GM10266 (cell line): ENCODE measurements at regions not wholly inside any gene's neighbourhood (a gene's known extent, or its start where the extent isn't known, plus 50 kb on each side); places are given as distances from the start of the nearest gene placed in this dataset.

Source experiments
- DNase-seq: peaks from one replicate; pipeline ENCODE4 v3.0.0; 2012; ENCODE audit errors: extremely low spot score
- TF ChIP-seq, protein P1 (sequence below): IDR thresholded peaks from 2 replicates; pipeline ENCODE4 v1.5.1; 2012; ENCODE audit warnings: mild to moderate bottlenecking, low read depth; ENCODE audit not compliant: control insufficient read depth, insufficient read depth; ENCODE audit errors: missing control alignments

DNA sequence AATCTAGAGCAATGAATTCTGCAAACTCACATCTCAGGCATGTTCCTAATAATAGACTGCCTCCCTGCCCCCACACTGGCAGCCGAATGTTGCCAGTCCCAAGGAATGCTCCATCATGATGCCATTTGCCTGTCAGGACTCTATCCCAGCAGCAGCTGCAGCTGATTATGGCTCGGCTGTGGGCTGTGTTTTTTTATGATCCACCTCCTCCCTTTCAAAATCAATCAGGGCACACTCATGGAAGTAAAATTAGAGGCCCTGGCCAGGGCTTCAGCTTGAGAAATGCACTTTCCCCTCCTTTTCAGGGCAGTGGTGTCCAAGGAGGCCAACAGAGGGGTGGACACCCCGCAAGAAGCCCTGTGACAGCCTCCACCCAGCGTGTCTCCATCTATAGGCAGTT is 176.7 kb upstream of the S1PR3 start:
- no peak for DNase-seq
- TF ChIP-seq, protein P1, sequence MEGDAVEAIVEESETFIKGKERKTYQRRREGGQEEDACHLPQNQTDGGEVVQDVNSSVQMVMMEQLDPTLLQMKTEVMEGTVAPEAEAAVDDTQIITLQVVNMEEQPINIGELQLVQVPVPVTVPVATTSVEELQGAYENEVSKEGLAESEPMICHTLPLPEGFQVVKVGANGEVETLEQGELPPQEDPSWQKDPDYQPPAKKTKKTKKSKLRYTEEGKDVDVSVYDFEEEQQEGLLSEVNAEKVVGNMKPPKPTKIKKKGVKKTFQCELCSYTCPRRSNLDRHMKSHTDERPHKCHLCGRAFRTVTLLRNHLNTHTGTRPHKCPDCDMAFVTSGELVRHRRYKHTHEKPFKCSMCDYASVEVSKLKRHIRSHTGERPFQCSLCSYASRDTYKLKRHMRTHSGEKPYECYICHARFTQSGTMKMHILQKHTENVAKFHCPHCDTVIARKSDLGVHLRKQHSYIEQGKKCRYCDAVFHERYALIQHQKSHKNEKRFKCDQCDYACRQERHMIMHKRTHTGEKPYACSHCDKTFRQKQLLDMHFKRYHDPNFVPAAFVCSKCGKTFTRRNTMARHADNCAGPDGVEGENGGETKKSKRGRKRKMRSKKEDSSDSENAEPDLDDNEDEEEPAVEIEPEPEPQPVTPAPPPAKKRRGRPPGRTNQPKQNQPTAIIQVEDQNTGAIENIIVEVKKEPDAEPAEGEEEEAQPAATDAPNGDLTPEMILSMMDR = no peak

DNA sequence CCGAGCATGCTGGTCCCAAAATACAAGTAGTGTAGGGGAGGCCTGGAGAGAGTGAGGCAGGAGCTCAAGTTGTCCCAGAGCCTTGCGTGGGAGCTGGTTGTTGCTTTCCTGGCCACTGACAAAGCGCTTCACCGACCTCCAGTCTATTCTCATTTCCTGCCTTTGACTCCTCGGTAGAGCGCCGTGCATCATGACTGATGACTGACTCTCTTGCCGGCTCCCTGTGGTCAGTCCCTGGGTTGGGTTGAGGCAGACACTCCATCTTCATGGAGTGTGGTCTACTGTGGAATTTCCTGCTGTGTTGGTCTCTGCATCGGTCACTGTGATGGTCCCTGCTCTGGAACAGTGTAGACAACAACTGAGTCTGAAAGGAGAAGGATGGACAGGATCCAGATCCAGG is 175.1 kb upstream of the S1PR3 start:
- TF ChIP-seq, protein P1 = no peak
- no peak for DNase-seq

DNA sequence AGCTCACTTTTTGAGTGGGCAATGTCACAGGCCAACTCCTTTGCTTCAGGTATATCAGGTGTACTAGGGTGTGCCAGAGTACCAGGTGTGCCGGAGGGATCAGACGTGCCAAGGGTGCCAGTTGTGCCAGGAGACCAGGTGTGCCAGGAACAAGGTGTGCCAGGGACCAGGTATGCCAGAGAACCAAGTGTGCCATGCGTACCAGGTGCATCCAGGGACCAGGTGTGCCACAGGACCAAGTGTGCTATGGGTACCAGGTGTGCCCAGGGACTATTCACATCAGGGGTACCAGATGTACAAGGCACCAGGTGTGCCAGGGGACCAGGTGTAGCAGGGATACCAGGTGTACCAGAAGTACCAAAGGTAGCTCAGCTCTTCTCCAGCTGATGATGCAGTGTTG is 174.7 kb upstream of the S1PR3 start:
- DNase-seq = no peak
- TF ChIP-seq, protein P1 = no peak

DNA sequence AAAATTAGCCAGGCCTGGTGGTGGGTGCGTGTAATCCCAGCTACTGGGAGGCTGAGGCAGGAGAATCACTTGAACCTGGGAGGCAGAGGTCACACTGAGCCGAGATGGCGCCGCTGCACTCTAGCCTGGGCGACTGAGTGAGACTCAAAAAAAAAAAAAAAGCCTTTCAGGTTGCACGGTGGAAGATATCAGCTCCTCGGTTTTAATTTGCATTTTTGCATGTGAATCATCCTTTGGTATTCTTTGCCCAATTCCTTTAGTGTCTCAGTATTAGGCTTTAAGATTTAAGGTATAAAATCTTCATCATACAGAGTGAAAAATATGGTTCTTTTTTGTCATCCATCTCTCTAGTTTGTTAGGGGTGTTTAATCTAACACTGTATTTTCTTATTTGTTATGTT is 173.6 kb upstream of the S1PR3 start:
- TF ChIP-seq, protein P1 = no peak
- DNase-seq = no peak

DNA sequence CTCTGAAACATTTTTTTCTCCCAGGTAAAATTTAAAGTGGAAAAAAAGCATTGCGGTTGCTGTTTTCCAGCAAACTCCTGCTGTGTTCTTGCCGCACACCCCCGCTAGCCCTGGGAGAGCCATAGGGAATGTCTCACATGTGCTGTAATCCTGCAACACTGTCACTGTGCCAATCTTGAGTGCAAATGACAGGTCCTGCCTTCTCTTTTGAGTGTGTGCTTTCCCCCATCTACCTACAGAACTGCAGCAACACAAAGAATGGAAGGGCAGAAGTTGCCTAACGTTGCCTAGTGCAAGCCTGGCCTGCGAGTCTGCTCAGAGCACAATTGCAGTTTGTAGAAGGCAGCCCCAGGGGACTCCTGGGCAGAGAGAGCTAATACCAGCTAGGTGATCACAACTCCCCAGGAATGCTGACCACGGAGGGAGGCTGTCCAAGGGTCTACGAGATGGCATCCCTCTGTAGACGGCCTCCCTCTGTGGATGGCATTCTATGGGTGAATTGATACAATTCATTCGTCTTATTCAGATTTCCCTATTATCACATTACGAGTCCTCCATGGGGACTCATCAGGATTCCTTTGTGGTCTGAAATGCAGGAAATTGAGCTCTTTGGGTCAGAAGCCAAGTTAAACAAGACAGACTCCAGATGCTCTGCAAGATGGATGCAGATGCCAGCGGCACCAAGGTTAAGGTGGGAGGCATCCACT is 172.6 kb upstream of the S1PR3 start:
- no peak for DNase-seq
- TF ChIP-seq, protein P1 = no peak

DNA sequence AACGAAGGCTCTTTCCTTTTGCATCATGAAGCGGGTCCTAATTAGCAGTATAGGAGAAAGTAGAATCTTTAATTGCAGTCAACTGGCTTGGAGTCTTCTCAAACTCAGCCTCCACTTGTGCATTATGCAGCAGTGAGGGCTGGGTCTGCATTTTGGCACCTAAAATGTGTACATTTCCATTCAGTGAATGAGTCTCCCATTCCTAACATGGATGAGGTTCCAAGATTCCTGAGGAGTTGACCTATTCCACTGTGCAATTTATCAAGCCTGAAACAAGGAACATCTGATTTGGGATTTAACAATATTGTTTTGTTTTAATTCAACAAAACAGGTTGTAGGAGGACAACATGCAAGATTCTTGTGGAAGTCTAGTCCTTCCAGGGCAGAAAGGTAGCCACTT is 171.8 kb upstream of the S1PR3 start:
- DNase-seq = no peak
- TF ChIP-seq, protein P1 = no peak

DNA sequence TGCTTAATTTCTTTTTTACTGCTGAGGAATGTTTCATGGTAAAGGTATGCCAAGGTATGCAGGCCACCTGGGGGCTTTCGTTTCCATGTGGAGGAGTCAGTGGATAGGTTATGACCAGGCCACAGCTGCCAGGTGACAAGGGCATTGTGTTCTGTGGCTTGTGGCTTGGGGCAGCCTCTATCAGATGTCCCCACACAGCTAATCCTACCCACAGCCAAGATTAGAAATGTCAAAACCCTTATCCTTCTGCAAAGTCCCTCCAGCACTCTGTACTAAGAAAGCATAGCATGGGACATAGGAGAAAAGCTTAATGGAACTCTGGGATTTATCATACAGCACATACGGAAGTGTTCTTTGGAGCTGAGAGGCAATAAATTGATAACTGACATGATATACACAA is 171.2 kb upstream of the S1PR3 start:
- TF ChIP-seq, protein P1 = no peak
- DNase-seq = no peak
